DMS114 treated with DMSO at 0.1 percent for 48 hours (cell line): ENCODE measurements at regions not wholly inside any gene's neighbourhood (a gene's known extent, or its start where the extent isn't known, plus 50 kb on each side); places are given as distances from the start of the nearest gene placed in this dataset.

Experiments
- DNase-seq: peaks from one replicate; lab custom pipeline; 2025; ENCODE audit not compliant: unreplicated experiment; lab: John Stamatoyannopoulos, UW

DNA sequence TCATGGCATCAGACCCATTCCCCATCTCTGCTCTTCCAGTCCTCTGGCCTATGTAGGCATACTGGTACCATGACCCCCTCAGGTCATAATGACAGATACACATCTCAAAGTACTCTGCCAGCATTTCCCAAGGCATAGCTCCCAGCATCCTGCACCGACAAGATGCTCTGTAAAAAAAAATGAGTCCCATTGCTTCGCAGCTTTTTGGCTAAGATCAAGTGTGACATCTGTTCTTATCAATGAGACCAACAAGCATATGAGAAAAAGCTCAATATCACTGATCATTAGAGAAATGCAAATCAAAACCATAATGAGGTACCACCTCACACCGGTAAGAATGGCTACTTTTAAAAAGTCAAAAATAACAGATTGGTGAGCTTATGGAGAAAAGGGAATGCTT lies 463.9 kb upstream of the PROK2 start:
- no peak for DNase-seq

DNA sequence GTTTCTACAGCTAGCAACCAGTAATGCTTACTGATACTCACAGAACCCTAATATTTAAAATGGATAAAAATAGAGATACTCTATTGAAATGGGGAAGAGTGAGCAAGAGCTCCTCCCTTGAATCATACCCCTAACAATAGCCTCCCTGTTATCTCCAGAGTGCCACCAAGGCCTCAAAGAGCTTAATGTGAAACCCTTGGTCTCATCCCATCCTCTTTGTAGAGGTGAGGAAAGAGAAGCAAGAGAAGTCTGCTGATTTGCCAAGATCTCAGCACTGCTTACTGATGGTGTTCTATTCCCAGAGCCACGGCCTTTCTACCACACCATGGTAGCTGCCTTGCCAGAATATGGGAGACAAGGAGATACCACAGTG lies 463.4 kb upstream of the PROK2 start:
- DNase-seq, result no peak

DNA sequence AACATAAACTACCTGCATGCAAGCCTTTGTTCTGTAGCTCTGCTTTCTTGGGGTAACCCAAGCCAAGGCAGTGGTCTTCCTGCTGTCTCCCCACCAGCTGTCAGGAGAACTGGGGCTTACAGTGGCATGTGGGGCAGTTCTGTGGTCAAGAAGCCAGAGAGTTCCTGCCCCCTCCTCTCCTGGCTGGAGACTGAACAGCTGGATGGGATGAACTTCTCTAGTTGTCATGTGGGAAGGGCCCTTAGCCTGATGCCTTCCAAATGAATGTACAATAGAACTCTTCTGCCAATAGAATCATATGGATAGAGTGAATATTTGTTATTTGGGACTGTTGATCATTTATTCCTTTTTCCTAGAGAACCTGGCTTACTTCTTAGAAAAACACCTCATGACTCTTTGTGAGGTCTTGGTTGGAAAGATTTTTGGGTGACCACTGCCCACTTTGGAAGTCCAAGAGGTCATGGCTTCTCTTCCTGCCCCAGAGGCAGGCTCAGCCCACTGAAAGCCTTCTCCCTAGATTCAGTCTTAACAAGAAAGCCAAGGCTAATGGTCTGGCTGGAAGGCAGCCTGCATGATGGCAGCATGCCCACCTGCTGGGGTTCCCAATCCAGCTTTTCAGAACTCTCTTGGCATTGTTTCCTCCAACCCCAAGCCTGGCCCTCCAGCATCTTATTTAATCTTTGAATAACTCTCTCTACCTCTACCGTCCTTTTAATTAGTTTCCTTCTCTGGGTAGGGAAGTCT lies 462.9 kb upstream of the PROK2 start:
- DNase-seq, result no peak

- no peak for DNase-seq
These were observed 462.2 kb upstream of the PROK2 start for GRCh38 chr3:72247126-72247525.

- DNase-seq, result no peak
These were observed 461.7 kb upstream of the PROK2 start for GRCh38 chr3:72246685-72247084.

DNA sequence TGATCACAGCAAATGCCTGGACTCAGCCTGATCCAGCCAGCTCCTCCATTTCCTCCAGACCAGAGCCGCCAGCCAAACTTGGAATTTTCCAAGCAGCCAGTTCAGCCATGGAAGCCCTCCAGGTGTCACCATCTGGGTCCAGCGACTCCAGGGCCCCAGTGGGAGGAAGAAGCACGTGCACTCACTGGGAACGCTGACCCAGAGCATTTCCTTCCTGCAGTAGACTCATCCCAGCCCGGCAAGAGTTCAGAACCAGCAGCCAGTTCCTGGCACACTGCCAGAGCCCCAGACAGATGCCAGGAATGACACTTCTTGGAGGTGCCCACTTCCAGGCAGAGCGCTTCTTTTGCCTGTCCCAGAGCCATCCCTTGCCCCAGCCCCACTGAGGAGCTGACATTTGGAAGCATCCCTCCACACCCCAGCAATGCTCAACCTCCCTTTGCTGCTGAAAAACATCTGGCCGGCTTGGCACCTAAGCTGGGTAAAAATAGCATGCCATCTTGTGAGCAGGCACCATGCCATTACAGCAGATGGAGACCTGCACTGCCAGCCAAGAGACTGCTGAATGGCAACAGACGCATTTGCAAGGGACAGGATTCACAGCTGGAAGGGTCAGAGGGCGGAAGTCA lies 460.3 kb upstream of the PROK2 start:
- no peak for DNase-seq

- no peak for DNase-seq
These were observed 459.4 kb upstream of the PROK2 start for GRCh38 chr3:72244396-72244795.

DNA sequence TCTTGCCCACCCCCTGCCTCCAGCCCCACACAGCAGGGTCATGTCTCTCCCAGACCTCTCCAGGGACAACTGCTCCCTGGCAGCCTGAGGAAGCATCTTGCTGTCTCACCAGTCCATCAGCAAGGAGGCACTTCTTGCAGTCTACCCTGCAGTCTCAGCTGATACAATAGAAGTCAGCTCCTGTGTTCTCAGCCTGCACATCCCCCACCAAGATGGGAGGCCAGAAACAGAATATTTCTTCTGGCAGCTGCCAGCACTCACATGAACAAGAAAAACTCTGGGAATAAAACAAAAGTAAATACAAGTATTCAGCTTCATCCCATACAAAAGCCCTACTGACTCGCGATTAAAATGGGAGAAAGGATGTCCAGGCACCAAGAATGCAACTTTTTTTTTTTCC lies 457.4 kb upstream of the PROK2 start:
- no peak for DNase-seq

DNA sequence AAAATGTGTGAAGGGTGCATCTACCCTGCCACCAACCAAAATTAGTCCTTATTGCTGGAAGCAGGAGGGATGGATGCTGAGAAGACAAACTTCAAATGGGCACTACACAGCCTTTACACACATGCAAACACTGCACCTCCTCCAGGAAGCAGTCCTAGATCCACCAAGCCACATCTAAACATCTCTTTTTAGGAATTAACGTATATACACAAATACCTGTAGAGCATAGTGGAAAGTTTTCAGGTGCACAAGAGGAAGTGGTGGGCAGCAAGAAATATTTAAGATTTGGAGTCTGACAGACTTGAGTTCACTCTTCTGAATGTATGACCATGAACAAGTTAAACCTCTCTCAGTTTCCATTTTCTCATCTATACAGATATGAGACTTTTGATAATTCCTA lies 456.6 kb upstream of the PROK2 start:
- DNase-seq, result no peak

DNA sequence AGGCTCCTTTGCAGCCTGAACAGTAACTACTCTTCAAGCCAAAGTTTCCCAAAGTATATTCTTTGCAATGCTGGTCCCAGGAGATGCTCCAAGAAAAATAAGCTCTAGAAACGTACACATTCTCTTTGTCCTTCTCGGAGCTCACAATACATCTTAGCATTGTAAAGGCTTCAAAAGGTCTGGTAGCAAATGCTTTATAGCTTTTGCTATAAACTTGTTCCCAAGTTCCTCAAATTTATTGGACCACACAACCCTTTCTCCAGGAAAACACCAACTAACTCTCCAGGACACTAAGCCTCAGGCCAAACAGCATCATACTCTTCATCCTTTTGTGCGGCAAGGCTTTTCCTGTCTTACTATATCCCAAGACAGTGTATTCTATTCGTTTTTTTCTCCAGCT lies 455.6 kb upstream of the PROK2 start:
- DNase-seq, result no peak

DNA sequence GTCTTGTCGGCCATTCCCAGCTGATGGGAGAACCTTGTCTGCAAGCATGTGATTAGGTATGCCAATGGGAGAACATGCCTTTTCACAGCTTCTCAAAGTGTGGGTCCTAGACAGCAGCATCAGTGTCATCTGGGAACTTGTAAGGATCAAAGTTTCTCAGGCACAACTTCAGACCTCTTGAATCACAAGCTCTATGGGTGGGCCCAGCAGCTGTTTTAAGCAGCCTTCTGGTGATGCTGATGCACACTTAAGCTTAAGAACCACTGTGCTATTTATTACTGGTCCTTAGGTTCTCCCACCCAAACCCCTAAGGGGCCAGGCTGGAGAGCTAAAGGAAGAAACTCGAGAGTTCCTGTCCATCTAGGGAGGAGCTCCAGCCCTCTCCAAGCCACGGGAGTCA lies 453.9 kb upstream of the PROK2 start:
- no peak for DNase-seq

DNA sequence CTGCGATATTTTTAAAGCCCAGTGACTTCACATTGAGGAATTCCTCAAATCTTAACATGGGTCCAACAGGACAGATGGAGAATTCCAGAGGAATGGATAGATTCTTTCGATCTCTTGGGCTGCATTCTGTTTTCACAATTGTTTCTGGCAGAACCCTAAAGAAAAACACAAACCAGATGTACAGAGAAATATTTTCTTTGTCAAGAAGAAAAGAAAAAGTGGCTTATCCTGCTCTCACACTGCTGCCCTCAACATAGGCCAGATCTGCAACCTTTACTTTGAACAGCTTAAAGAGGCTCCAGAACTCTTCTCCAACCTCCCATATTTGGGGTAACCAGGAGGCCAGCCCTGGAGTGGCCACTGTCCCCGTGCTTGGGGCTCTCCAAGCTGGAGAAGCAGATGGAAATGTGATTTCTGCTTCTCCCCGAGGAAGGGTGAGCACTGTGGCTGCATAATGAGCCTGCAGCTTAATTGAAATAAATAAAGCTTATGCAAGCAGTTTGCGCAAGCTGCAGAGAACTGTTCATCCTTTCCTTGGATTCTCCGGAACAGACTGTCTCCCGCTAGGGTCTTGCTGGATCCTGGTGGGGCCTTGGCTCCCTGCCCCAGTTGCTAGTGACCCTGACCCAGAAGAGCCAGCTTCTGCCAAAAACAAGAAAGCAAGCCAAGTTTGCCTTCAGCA lies 453.2 kb upstream of the PROK2 start:
- DNase-seq, result no peak

- no peak for DNase-seq
These were observed 452.7 kb upstream of the PROK2 start for GRCh38 chr3:72237679-72238009.

- no peak for DNase-seq
These were observed 449.4 kb upstream of the PROK2 start for GRCh38 chr3:72234391-72234790.

GRCh38 chr3:72233571-72233970 lies 448.6 kb upstream of the PROK2 start:
- DNase-seq, result no peak

- no peak for DNase-seq
These were observed 447.8 kb upstream of the PROK2 start for GRCh38 chr3:72232777-72233176.

GRCh38 chr3:72232331-72232730 lies 447.4 kb upstream of the PROK2 start:
- DNase-seq, result no peak

- DNase-seq, result no peak
These were observed 446.7 kb upstream of the PROK2 start for GRCh38 chr3:72231439-72232196.

DNA sequence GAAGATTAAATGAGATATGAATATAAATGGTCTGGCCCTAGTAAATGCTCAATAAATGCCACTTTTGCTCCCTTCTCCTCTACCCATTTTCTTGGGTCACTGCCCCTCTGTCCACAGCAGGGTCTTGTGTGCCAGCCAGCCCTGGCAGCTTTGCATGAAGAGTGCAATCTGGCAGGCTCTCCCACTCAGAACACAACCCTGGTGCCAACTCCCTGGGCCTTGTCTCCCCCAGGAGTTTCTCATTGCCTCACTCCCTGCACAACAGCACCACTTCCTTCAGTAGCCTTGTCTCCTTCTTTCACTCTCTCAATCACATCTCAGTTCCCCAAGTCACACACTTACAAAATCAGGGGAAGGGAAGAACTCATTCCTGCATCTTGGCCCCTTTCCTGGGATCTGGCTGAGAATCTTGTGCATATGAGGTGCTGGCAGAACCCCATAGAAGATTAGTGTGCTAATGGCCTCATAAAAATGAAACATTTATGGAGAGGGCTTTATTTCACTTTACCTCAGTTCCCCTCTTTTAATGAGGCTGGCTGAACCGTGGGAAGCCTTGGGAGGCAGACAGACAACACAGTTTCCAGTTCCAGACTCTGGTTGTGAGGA lies 445.9 kb upstream of the PROK2 start:
- no peak for DNase-seq

DNA sequence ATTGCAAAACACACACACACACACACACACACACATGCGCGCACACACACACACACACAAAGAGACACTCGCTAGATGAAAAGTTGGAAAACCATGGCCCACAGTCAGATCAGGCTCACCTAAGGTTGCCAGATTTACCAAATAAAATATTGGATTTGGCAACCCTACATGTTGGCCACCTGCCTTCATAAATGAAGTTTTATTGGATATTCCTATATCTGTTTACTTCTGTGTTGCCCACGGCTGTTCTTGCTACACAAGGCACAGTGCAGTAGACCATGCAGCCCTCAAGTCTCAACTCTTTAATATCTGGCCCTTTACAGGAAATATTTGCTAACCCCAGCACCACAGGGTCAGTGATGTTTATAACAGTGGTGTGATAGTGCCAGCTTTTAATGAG lies 445.0 kb upstream of the PROK2 start:
- no peak for DNase-seq

GRCh38 chr3:72227486-72228070 lies 442.6 kb upstream of the PROK2 start:
- DNase-seq, result no peak
